Fibroblast of villous mesenchyme (primary cell): ENCODE measurements at regions not wholly inside any gene's neighbourhood (a gene's known extent, or its start where the extent isn't known, plus 50 kb on each side); places are given as distances from the start of the nearest gene placed in this dataset.

Experiments used
- DNase-seq: peaks from one replicate; pipeline ENCODE4 v3.0.0-alpha.2; 2010; ENCODE audit warnings: low read depth
- H3K4me3 ChIP-seq: 2 replicates; pipeline ENCODE4 v1.5.1; 2011; ENCODE audit warnings: low read depth, mild to moderate bottlenecking, low read length
- TF ChIP-seq, protein P1 (sequence below): IDR thresholded peaks from 2 replicates; pipeline ENCODE4 v1.5.1; 2012; ENCODE audit warnings: low read depth, mild to moderate bottlenecking, low read length; ENCODE audit not compliant: insufficient read depth

DNA sequence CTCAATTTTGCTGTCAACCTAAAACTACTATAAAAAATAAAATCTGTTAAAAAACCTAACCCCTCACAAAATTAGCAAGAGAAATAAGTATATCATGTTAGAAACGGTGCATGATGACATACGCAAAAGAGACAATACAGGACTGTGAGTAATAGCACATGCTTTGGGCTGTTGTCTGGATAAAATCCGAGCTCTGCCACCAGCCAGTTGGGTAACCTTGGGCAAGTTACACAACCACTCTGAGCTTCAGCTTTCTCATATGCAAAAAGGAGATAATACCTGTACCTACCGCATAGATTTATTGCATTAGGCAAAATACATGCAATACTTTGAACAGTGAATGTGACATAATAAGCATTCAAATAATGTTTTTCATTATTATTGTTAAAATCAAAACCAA, 481.7 kb downstream of the TLE1 start:
- TF ChIP-seq, protein P1, sequence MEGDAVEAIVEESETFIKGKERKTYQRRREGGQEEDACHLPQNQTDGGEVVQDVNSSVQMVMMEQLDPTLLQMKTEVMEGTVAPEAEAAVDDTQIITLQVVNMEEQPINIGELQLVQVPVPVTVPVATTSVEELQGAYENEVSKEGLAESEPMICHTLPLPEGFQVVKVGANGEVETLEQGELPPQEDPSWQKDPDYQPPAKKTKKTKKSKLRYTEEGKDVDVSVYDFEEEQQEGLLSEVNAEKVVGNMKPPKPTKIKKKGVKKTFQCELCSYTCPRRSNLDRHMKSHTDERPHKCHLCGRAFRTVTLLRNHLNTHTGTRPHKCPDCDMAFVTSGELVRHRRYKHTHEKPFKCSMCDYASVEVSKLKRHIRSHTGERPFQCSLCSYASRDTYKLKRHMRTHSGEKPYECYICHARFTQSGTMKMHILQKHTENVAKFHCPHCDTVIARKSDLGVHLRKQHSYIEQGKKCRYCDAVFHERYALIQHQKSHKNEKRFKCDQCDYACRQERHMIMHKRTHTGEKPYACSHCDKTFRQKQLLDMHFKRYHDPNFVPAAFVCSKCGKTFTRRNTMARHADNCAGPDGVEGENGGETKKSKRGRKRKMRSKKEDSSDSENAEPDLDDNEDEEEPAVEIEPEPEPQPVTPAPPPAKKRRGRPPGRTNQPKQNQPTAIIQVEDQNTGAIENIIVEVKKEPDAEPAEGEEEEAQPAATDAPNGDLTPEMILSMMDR: no peak
- no peak for DNase-seq
- no peak overlapping the region for H3K4me3 ChIP-seq

DNA sequence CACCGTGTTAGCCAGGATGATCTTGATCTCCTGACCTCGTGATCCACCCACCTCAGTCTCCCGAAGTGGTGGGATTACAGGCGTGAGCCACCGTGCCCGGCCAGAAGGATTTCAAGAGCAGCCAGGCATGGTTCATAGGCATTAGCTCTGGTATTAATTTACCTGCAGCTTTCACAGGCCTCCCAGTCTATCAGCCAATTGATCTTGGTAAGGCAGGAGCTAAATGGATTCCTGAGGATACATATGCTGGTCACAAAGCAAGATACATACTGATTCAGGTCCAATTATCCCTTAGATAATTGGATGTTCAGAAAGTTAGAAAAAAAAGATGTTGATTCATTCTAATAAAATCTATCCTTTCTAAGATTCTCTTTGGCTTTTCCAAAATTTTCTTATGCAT, 487.1 kb downstream of the TLE1 start:
- DNase-seq: no peak
- no peak overlapping the region for H3K4me3 ChIP-seq
- TF ChIP-seq, protein P1: no peak

DNA sequence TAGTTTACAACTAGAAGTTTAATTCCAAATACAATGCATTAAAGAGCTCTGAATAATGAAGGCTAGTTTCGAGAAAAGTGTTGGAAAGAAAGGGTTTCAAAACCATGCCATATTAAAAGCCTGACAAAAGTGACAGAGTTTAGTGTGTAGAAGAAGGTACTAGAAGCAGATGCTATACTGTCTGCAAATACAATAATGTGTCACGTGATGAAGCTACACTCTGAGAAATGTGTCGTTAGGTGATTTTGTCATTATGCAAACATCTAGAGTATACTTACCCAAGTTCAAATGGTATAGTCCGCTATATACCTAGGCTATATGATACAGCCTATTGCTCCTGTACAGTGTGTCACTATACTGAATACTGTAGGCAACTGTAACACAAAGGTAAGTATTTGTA, 494.1 kb downstream of the TLE1 start:
- TF ChIP-seq, protein P1: no peak
- no peak overlapping the region for H3K4me3 ChIP-seq
- DNase-seq: no peak

DNA sequence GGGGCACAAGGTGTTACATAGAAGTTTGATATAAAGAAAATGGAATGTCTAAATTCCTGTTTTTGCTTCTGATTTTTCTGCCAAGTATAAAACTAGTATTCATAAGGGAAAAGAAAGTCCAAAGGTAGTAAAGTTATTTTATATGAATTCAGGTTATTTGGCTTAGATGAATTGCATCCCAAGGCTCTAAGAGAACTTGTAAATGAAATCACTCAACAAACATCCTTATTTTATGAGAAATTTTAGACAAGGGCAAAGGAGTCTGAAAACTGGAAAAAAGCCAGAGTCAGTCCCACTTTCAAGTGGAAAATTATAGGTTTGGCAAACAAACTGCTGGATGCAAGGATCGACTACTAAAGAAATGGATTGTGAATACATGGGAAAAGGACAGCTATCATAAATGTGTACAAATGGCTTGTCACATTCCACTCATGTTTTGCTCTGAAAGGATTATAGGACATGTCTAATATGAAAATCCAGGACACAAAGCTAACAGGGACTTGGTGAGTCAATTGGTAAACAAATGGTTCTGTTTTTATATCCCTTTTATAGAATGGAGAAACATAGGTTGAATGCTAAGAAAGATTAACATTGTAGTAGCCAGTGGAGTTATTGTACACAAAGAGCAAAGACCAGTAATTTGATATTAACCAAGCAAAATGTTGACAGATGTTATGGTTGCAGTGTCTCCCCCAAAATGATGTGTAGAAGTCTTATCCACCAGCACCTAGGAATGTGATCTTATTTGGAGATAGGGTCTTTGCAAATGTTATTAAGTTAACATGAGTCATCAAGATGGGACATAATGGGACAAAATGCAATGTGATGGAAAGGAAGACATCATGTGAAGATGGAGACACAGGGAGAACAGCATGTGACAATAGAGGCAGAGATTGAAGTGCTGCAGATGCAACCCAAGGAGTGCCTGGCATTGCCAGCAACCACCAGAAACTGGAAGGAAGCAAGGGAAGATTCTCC, 495.7 kb downstream of the TLE1 start:
- TF ChIP-seq, protein P1: no peak

DNA sequence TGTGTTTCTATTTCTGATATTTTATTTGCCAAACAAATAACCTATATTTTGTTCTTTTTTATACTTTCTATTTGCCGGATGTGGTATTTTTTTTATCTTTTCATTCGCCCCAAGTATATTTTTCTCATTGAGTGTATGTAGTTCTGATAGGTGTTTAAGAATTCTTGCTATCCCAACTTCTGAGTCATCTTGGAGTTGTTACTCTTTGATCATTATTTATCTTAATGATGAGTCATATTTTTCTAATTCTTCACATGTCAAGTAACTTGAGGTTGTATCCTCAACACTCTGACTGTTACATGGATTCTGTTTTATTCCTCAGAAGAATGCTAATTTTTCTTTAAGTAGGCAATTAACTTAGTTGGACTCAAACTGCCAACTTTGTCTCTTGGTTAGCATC, 498.1 kb downstream of the TLE1 start:
- no peak overlapping the region for H3K4me3 ChIP-seq
- no peak for DNase-seq
- TF ChIP-seq, protein P1: no peak

More for the DNA sequence above, 495.7 kb downstream of the TLE1 start:
- DNase-seq: peak; percentile 4
- H3K4me3 ChIP-seq: no peak overlapping the region

DNA sequence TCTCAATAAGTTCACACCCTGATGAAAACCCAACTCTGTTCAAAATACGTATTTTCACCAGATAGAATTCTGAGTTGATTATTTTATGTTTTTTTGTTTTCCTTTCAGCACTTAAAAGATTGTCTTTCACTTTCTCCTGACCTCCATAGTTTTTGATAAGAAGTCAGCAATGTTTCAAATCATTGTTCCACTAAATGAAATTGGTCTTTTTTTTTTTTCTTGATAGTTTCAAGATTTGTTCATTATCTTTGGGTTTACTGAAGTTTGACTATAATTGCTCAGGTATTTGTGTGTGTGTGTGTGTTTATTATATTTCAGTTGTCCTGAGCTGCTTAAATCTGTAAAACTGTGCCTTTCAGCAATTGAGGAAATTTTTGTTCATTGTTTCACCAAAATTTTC, 498.7 kb downstream of the TLE1 start:
- no peak for DNase-seq
- no peak overlapping the region for H3K4me3 ChIP-seq
- TF ChIP-seq, protein P1: no peak
